ENCODE measurements at regions not wholly inside any gene's neighbourhood (a gene's known extent, or its start where the extent isn't known, plus 50 kb on each side); places are given as distances from the start of the nearest gene placed in this dataset.

DNA sequence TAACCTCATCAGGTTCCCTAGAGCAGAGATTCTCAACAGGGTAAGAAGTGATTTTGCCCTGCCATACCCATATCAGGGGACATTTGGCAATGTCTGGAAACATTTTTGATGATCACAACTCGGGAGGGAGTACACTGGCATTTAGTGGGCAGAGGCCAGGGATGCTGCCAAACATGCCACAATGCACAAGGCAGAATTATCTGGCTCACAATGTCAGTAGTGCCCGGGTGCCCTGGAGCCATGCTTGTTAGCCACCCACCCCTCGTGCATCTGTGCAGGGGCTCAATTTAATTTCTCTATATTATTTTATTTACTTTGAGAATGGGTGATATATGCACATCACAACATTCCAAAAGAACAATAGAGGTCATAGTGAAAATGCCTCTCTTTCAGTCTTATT lies 82.0 kb upstream of the DHX15 start:
- no peak for TF ChIP-seq MXI1 (IDR thresholded peaks at IDR 0.05; ENCODE audit: borderline replicate concordance, low read depth, low read length)
- TF ChIP-seq, protein P1, sequence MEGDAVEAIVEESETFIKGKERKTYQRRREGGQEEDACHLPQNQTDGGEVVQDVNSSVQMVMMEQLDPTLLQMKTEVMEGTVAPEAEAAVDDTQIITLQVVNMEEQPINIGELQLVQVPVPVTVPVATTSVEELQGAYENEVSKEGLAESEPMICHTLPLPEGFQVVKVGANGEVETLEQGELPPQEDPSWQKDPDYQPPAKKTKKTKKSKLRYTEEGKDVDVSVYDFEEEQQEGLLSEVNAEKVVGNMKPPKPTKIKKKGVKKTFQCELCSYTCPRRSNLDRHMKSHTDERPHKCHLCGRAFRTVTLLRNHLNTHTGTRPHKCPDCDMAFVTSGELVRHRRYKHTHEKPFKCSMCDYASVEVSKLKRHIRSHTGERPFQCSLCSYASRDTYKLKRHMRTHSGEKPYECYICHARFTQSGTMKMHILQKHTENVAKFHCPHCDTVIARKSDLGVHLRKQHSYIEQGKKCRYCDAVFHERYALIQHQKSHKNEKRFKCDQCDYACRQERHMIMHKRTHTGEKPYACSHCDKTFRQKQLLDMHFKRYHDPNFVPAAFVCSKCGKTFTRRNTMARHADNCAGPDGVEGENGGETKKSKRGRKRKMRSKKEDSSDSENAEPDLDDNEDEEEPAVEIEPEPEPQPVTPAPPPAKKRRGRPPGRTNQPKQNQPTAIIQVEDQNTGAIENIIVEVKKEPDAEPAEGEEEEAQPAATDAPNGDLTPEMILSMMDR (conservative IDR thresholded peaks at IDR 0.05; ENCODE audit: low read depth, low read length), result no peak
- TF ChIP-seq POLR2A (IDR thresholded peaks at IDR 0.05; ENCODE audit: low read depth, low read length), result no peak
- TF ChIP-seq RAD21 (IDR thresholded peaks at IDR 0.05; ENCODE audit: low read length), result no peak
- TF ChIP-seq CHD1 (IDR thresholded peaks at IDR 0.05; ENCODE audit: low read depth, low read length), result no peak
- TF ChIP-seq, protein P2, sequence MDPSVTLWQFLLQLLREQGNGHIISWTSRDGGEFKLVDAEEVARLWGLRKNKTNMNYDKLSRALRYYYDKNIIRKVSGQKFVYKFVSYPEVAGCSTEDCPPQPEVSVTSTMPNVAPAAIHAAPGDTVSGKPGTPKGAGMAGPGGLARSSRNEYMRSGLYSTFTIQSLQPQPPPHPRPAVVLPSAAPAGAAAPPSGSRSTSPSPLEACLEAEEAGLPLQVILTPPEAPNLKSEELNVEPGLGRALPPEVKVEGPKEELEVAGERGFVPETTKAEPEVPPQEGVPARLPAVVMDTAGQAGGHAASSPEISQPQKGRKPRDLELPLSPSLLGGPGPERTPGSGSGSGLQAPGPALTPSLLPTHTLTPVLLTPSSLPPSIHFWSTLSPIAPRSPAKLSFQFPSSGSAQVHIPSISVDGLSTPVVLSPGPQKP (IDR thresholded peaks at IDR 0.05; ENCODE audit: borderline replicate concordance, low read depth, low read length), result no peak

Data from IMR-90 (cell line).